ENCODE measurements at regions not wholly inside any gene's neighbourhood (a gene's known extent, or its start where the extent isn't known, plus 50 kb on each side); places are given as distances from the start of the nearest gene placed in this dataset.

DNA sequence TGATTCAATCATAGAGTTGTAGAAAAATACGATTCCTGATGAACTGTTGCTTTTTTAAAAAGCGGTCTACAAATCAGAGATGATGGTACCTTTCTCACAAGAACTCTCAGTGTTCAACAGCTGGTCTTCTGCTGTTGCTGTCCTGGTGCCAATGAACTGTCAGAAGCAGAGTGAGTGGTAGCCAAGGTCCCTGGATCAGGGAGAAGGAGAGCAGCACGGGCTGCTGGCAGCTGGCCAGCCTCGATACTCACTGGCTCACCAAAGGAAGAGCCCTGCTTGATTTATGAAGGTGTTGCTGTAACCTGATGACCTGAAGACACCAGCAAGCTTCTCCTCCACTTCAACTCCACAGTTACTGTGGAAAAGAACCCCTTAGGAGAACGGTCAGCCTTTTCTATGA lies 300.8 kb upstream of the SOX11 start:
- no peak for TF ChIP-seq CTCF (tag by site-specific recombination; IDR thresholded peaks at IDR 0.05)
- TF ChIP-seq YY1 (tag by site-specific recombination; IDR thresholded peaks at IDR 0.05): no peak
- no peak for TF ChIP-seq ZNF558 (tag by site-specific recombination; IDR thresholded peaks at IDR 0.05)
- TF ChIP-seq REST (tag by site-specific recombination; IDR thresholded peaks at IDR 0.05): no peak
- no peak for TF ChIP-seq ZNF670 (tag by site-specific recombination; IDR thresholded peaks at IDR 0.05; ENCODE audit: low read depth)
- TF ChIP-seq ZNF596 (tag by site-specific recombination; IDR thresholded peaks at IDR 0.05): no peak
- no peak for TF ChIP-seq MYNN (tag by site-specific recombination; IDR thresholded peaks at IDR 0.05; ENCODE audit: borderline replicate concordance)
- TF ChIP-seq ZEB2 (tag by site-specific recombination; IDR thresholded peaks at IDR 0.05): no peak
- TF ChIP-seq PBX3 (CRISPR knock-in tag; IDR thresholded peaks at IDR 0.05): no peak
- no peak for TF ChIP-seq ZNF19 (tag by site-specific recombination; IDR thresholded peaks at IDR 0.05; ENCODE audit: low read depth)
- TF ChIP-seq SETDB1 (IDR thresholded peaks at IDR 0.05; ENCODE audit: insufficient read length, low read length): no peak
- TF ChIP-seq ZNF174 (tag by site-specific recombination; IDR thresholded peaks at IDR 0.05): no peak
